NB4 (cell line): ENCODE measurements at regions not wholly inside any gene's neighbourhood (a gene's known extent, or its start where the extent isn't known, plus 50 kb on each side); places are given as distances from the start of the nearest gene placed in this dataset.

Experiments used
- CTCF ChIP-seq: IDR thresholded peaks from one replicate; pipeline ENCODE4 v1.5.1; 2012; ENCODE audit warnings: low read depth, low read length
- MAX ChIP-seq: IDR thresholded peaks from 2 replicates; pipeline ENCODE4 v1.6.1; 2011; ENCODE audit warnings: low read depth, low read length
- POLR2A ChIP-seq: IDR thresholded peaks from 2 replicates; pipeline ENCODE4 v1.6.1; 2011; ENCODE audit warnings: mild to moderate bottlenecking; ENCODE audit not compliant: insufficient read length; ENCODE audit errors: extremely low read depth

- TF ChIP-seq CTCF (no peak), POLR2A (no peak), MAX (no peak)
Measured at GRCh38 chr3:30346933-30347320, 259.5 kb upstream of the TGFBR2 start.
